Endothelial cell of umbilical vein (primary cell): ENCODE measurements at regions not wholly inside any gene's neighbourhood (a gene's known extent, or its start where the extent isn't known, plus 50 kb on each side); places are given as distances from the start of the nearest gene placed in this dataset.

Experiments used
- CTCF ChIP-seq, 2 donors: IDR thresholded peaks; 1 replicate in 1 of 2; 2 replicates in 1 of 2; pipeline ENCODE4 v1.5.1; 2011; ENCODE audit warnings: low read length in 2 of 2, mild to moderate bottlenecking in 2 of 2, moderate library complexity in 2 of 2, control low read depth in 1 of 2, inconsistent platforms in 1 of 2, low read depth in 1 of 2; ENCODE audit not compliant: insufficient read depth in 1 of 2; ENCODE audit errors: extremely low read depth in 1 of 2
- EZH2 ChIP-seq: IDR thresholded peaks from 2 replicates; pipeline ENCODE4 v1.6.1; 2012; ENCODE audit warnings: borderline replicate concordance, low read depth, mild to moderate bottlenecking, moderate library complexity, low read length, inconsistent platforms; ENCODE audit not compliant: severe bottlenecking
- GATA2 ChIP-seq: IDR thresholded peaks from 2 replicates; pipeline ENCODE4 v1.7.0; 2011; ENCODE audit warnings: low read depth, mild to moderate bottlenecking, moderate library complexity, mixed read lengths, low read length; ENCODE audit not compliant: insufficient read length, insufficient read depth
- MYC ChIP-seq: IDR thresholded peaks from one replicate; pipeline ENCODE4 v1.6.1; 2011; ENCODE audit warnings: mild to moderate bottlenecking, low read depth, low read length
- POLR2A ChIP-seq: IDR thresholded peaks from 2 replicates; pipeline ENCODE4 v1.6.1; 2012; ENCODE audit warnings: low read depth, mild to moderate bottlenecking, control low read depth, low read length
- POLR2AphosphoS5 ChIP-seq: IDR thresholded peaks from 2 replicates; pipeline ENCODE4 v1.6.1; 2012; ENCODE audit warnings: low read depth, mild to moderate bottlenecking, control low read depth, low read length, moderate library complexity; ENCODE audit not compliant: insufficient read depth
- TF ChIP-seq, protein P1 (sequence below): IDR thresholded peaks from 2 replicates; pipeline ENCODE4 v1.6.1; 2011; ENCODE audit not compliant: insufficient read depth, insufficient read length

DNA sequence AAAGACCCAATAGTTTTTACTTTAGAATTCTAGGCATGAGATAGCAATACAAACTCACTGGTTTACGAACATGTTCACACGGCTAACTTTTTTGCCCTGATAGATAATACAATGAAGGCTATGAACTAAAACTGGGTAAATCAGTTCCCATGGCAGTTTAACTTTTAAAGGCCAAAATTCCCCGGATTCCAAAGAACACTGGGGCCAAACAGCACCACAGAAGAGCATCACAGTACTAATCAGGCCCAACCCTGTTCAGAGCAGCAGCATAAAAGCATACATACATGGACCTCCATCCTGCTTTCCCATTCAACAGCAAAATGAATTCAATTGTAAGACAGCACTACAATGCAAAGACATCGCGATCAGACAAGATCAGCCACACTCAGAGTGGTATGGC, 540.3 kb upstream of the CCDC54 start:
- TF ChIP-seq CTCF (IDR thresholded peaks at IDR 0.05; ENCODE audit: extremely low read depth in 1 of 2, insufficient read depth in 1 of 2, low read depth in 1 of 2, low read length in 2 of 2) (no peak), EZH2 (no peak), POLR2AphosphoS5 (no peak), POLR2A (no peak), GATA2 (no peak), MYC (no peak)
- TF ChIP-seq, protein P1, sequence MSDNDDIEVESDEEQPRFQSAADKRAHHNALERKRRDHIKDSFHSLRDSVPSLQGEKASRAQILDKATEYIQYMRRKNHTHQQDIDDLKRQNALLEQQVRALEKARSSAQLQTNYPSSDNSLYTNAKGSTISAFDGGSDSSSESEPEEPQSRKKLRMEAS: no peak
